Caco-2 (cell line): ENCODE measurements at regions not wholly inside any gene's neighbourhood (a gene's known extent, or its start where the extent isn't known, plus 50 kb on each side); places are given as distances from the start of the nearest gene placed in this dataset.
"Not testable (repeated sequence)": the region's sequence is repeated elsewhere in the genome, so short reads cannot be mapped to it uniquely, and the experiment has no call there.

Experiments used
- BruUV-seq: library from RNA; stranded (reverse); fragments of 400-500 nt; replicated peaks from 2 replicates; lab custom pipeline; 2021; lab: Mats Ljungman, UMichigan
- CTCF ChIA-PET: fragments of 300-600 bp; sonication (Branson Sonifier 250); formaldehyde crosslinking; loops from one replicate; lab custom pipeline; 2022; ENCODE audit warnings: antibody characterized with exemption; lab: Charles Lee
- POLR2A ChIA-PET: fragments of 300-600 bp; sonication (Branson Sonifier 250); formaldehyde crosslinking; loops from one replicate; lab custom pipeline; 2022; ENCODE audit warnings: antibody characterized with exemption; lab: Charles Lee
- DNase-seq, 2 experiments: peaks; one replicate each; pipeline versions ENCODE4 v3.0.0 to v3.0.0-alpha.2; 2020 to 2022
- H3K27me3 ChIP-seq: replicated peaks from 2 replicates; pipeline ENCODE4 v1.6.0; 2011; ENCODE audit warnings: low read length; ENCODE audit not compliant: control insufficient read depth, insufficient read depth
- H3K36me3 ChIP-seq: 2 replicates; pipeline ENCODE4 v1.5.1; 2011; ENCODE audit warnings: low read length; ENCODE audit not compliant: control insufficient read depth, insufficient read depth
- H3K4me1 ChIP-seq: fragments of 250-450 bp; sonication (Bioruptor Pico); 2 replicates; pipeline ENCODE4 v1.5.1; 2020; ENCODE audit warnings: mild to moderate bottlenecking
- H3K4me3 ChIP-seq: 2 replicates; pipeline ENCODE4 v1.5.1; 2011; ENCODE audit warnings: low read depth, mild to moderate bottlenecking, control low read depth, low read length
- H3K9me3 ChIP-seq: fragments of 250-450 bp; sonication (Bioruptor Pico); 2 replicates; pipeline ENCODE4 v1.5.1; 2020; ENCODE audit warnings: mild to moderate bottlenecking, moderate library complexity
- H3K27ac Mint-ChIP-seq: one replicate; pipeline ENCODE4 v1.8.0; 2022; ENCODE audit warnings: mixed read lengths; ENCODE audit not compliant: unreplicated experiment
- H3K27me3 Mint-ChIP-seq: one replicate; pipeline ENCODE4 v1.8.0; 2022; ENCODE audit warnings: mixed read lengths; ENCODE audit not compliant: insufficient read depth, unreplicated experiment
- H3K36me3 Mint-ChIP-seq: one replicate; pipeline ENCODE4 v1.8.0; 2022; ENCODE audit warnings: mild to moderate bottlenecking, mixed read lengths; ENCODE audit not compliant: insufficient read depth, unreplicated experiment
- H3K4me1 Mint-ChIP-seq: one replicate; pipeline ENCODE4 v1.8.0; 2022; ENCODE audit warnings: low read depth, mixed read lengths; ENCODE audit not compliant: unreplicated experiment
- H3K4me3 Mint-ChIP-seq: one replicate; pipeline ENCODE4 v1.8.0; 2022; ENCODE audit warnings: mild to moderate bottlenecking, moderate library complexity, mixed read lengths; ENCODE audit not compliant: unreplicated experiment
- H3K9me3 Mint-ChIP-seq: one replicate; pipeline ENCODE4 v1.8.0; 2022; ENCODE audit warnings: mixed read lengths; ENCODE audit not compliant: unreplicated experiment
- CTCF ChIP-seq, 2 experiments: fragments of 200-600 bp in 1 of 2; IDR thresholded peaks; 1 replicate in 1 of 2; 2 replicates in 1 of 2; pipeline versions ENCODE4 v1.5.1 to v1.8.0; 2011 to 2022; ENCODE audit warnings: antibody characterized with exemption in 1 of 2, control low read depth in 1 of 2, inconsistent platforms in 1 of 2, low read depth in 1 of 2, low read length in 1 of 2, mild to moderate bottlenecking in 1 of 2, moderate library complexity in 1 of 2; ENCODE audit not compliant: insufficient read depth in 1 of 2, severe bottlenecking in 1 of 2, unreplicated experiment in 1 of 2
- intact Hi-C: fragments of 100-400 bp; cut with micrococcal nuclease; formaldehyde crosslinking; loops from one replicate; pipeline ENCODE4 v1.10.0; 2022; ENCODE audit not compliant: unreplicated experiment

- TF ChIP-seq CTCF (IDR thresholded peaks at IDR 0.05; ENCODE audit: insufficient read depth in 1 of 2, low read depth in 1 of 2, low read length in 1 of 2, severe bottlenecking in 1 of 2, unreplicated experiment in 1 of 2): no peak
- Mint-ChIP-seq H3K36me3 (no peaks in the 10 kb centered on the region), H3K4me1 (peaks cover 16% of the 10 kb centered on the region), H3K27me3 (no peaks in the 10 kb centered on the region), H3K27ac (peak overlapping the region; percentile 4), H3K9me3 (peaks cover 9% of the 10 kb centered on the region), H3K4me3 (peak overlapping the region; percentile 11)
- intact Hi-C loops: no loop called here
- ChIA-PET CTCF (no interaction called here), POLR2A (no interaction called here)
- Histone ChIP-seq H3K9me3 (no peaks in the 10 kb centered on the region), H3K36me3 (no peaks in the 10 kb centered on the region), H3K4me1 (0 out of 2 replicates have a peak, but pooled peaks cover 3% of the 10 kb centered on the region), H3K4me3 (no peak overlapping the region), H3K27me3 (no peaks in the 10 kb centered on the region)
- DNase-seq: no peak
- BruUV-seq: no TSS peak
These were observed 1076.5 kb downstream of the DNAJB9 start for GRCh38 chr7:109646124-109646523.

GRCh38 chr7:109646594-109646993 lies 1076.9 kb downstream of the DNAJB9 start:
- H3K36me3 Mint-ChIP-seq, DNase-seq, H3K27me3 ChIP-seq, H3K36me3 ChIP-seq, POLR2A ChIA-PET, H3K4me3 ChIP-seq, BruUV-seq, H3K27me3 Mint-ChIP-seq, H3K9me3 ChIP-seq, H3K9me3 Mint-ChIP-seq, H3K4me1 ChIP-seq, intact Hi-C loops, CTCF ChIA-PET: not testable (repeated sequence)
- peaks cover 16% of the 10 kb centered on the region for H3K4me1 Mint-ChIP-seq
- peak overlapping the region; percentile 11 for H3K4me3 Mint-ChIP-seq
- H3K27ac Mint-ChIP-seq: peak overlapping the region; percentile 4

- POLR2A ChIA-PET, H3K36me3 ChIP-seq, BruUV-seq, CTCF ChIA-PET, H3K27me3 Mint-ChIP-seq, intact Hi-C loops, H3K4me3 Mint-ChIP-seq, H3K9me3 Mint-ChIP-seq, H3K27me3 ChIP-seq, H3K27ac Mint-ChIP-seq, DNase-seq, H3K36me3 Mint-ChIP-seq, H3K9me3 ChIP-seq, H3K4me1 ChIP-seq, H3K4me3 ChIP-seq: not testable (repeated sequence)
- peaks cover 16% of the 10 kb centered on the region for H3K4me1 Mint-ChIP-seq
These were observed 1077.6 kb downstream of the DNAJB9 start for GRCh38 chr7:109647263-109647662.

- Histone ChIP-seq H3K4me3 (no peak overlapping the region), H3K36me3 (no peaks in the 10 kb centered on the region), H3K27me3 (no peaks in the 10 kb centered on the region), H3K9me3 (no peaks in the 10 kb centered on the region), H3K4me1 (no peaks in the 10 kb centered on the region)
- Mint-ChIP-seq H3K27me3 (no peaks in the 10 kb centered on the region), H3K36me3 (no peaks in the 10 kb centered on the region), H3K27ac (no peak overlapping the region), H3K4me3 (no peak overlapping the region), H3K9me3 (no peaks in the 10 kb centered on the region), H3K4me1 (no peaks in the 10 kb centered on the region)
- intact Hi-C loops: no loop called here
- no peak for DNase-seq
- CTCF ChIA-PET: no interaction called here
- POLR2A ChIA-PET: no interaction called here
- TF ChIP-seq CTCF (IDR thresholded peaks at IDR 0.05; ENCODE audit: insufficient read depth in 1 of 2, low read depth in 1 of 2, low read length in 1 of 2, severe bottlenecking in 1 of 2, unreplicated experiment in 1 of 2): no peak
- no TSS peak for BruUV-seq
These were observed 1089.6 kb downstream of the DNAJB9 start for GRCh38 chr7:109659261-109659660.
